ENCODE measurements at regions not wholly inside any gene's neighbourhood (a gene's known extent, or its start where the extent isn't known, plus 50 kb on each side); places are given as distances from the start of the nearest gene placed in this dataset.

GRCh38 chr2:104932243-104932642 lies 78.3 kb downstream of the POU3F3 start:
- intact Hi-C loops (cut with micrococcal nuclease) = no loop called here
- no peak overlapping the region for H3K27ac Mint-ChIP-seq
- Histone ChIP-seq H3K9ac (ENCODE audit: low read length) (no peak overlapping the region), H3K79me2 (ENCODE audit: control insufficient read depth, insufficient read depth, low read length) (no peaks in the 10 kb centered on the region), H3K27me3 (replicated peaks in 1 of 4; ENCODE audit: control extremely low read depth in 1 of 4, control insufficient read depth in 3 of 4, insufficient read depth in 4 of 4, low read length in 3 of 4) (peaks cover 0 to 6% (median 0%) of the 10 kb centered on the region in 4 experiments), H4K20me1 (ENCODE audit: control insufficient read depth, insufficient read depth, low read length, poor library complexity, severe bottlenecking) (no peaks in the 10 kb centered on the region), H3K9me3 (ENCODE audit: control extremely low read depth in 1 of 3, control insufficient read depth in 2 of 3, insufficient read depth in 1 of 3, low read length in 2 of 3) (no peaks in the 10 kb centered on the region), H3K4me2 (replicated peaks; ENCODE audit: low read depth, low read length, poor library complexity, severe bottlenecking) (no peak overlapping the region), H3K36me3 (replicated peaks in 1 of 2; ENCODE audit: control extremely low read depth in 1 of 2, control insufficient read depth in 1 of 2, extremely low read depth in 1 of 2, insufficient read depth in 2 of 2, low read length in 1 of 2) (no peaks in the 10 kb centered on the region), H3K4me1 (ENCODE audit: control insufficient read depth in 2 of 2, insufficient read depth in 2 of 2, low read length in 2 of 2) (no peaks in the 10 kb centered on the region), H3K4me3 (ENCODE audit: control extremely low read depth in 1 of 5, extremely low read depth in 1 of 5, insufficient read depth in 1 of 5, low read depth in 2 of 5, low read length in 4 of 5) (no peak overlapping the region), H2AFZ (ENCODE audit: insufficient read depth, low read depth, low read length, poor library complexity, severe bottlenecking) (no peak overlapping the region), H3K27ac (ENCODE audit: low read length in 2 of 2) (no peak overlapping the region)
- no peaks in the 10 kb centered on the region for H3K4me1 Mint-ChIP-seq
- DNase-seq (no peak), ATAC-seq (ENCODE audit: low read depth) (no peak)
- TF ChIP-seq, protein P1, sequence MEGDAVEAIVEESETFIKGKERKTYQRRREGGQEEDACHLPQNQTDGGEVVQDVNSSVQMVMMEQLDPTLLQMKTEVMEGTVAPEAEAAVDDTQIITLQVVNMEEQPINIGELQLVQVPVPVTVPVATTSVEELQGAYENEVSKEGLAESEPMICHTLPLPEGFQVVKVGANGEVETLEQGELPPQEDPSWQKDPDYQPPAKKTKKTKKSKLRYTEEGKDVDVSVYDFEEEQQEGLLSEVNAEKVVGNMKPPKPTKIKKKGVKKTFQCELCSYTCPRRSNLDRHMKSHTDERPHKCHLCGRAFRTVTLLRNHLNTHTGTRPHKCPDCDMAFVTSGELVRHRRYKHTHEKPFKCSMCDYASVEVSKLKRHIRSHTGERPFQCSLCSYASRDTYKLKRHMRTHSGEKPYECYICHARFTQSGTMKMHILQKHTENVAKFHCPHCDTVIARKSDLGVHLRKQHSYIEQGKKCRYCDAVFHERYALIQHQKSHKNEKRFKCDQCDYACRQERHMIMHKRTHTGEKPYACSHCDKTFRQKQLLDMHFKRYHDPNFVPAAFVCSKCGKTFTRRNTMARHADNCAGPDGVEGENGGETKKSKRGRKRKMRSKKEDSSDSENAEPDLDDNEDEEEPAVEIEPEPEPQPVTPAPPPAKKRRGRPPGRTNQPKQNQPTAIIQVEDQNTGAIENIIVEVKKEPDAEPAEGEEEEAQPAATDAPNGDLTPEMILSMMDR (IDR thresholded peaks at IDR 0.05) = no peak
- no peak for TF ChIP-seq EZH2 (IDR thresholded peaks at IDR 0.05; ENCODE audit: borderline replicate concordance, insufficient read depth, low read depth, low read length, poor library complexity, severe bottlenecking)
- no CpG with 5 or more reads among the region's 4 CpGs for WGBS (ENCODE audit: insufficient coverage)
- no peak overlapping the region for H3K4me3 Mint-ChIP-seq
- ChIA-PET POLR2A (no interaction called here), CTCF (no interaction called here)
- peaks cover 5% of the 10 kb centered on the region for H3K27me3 Mint-ChIP-seq
- no peaks in the 10 kb centered on the region for H3K9me3 Mint-ChIP-seq (ENCODE audit: insufficient read depth)

DNA sequence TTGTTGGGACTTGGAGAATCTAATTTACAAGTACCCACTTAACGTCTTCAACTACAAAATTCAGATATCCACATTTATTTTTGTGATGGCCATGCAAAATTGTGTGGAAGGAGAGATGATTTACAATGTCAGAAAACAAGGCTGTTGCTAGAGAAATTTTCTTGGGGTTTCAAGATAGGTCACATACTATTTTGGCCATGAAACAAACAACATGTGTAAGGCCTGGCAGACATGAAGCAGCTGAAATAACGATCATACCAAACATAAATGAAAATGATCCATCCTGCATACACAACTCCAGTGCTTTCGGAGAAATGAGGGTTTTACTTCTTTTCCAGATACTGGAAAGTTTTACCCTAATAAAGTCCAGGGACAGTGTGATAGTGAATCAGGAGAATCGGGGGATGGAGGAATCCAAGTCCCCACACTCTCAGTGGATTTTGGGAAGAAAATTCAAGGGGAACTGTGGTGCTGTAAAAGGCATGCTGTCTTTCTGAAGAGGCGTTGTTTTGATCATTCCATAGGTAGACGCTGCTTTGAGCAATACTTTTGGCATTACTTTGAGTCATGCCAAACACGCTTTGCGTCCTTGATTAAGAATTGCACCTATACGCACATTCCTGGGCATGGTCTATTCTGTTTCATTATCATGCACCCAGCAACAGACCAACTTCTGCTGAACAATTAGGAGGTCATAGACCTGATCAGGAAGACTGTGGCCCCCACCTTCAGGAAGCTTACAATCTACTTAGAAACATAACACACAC lies 79.4 kb downstream of the POU3F3 start:
- H3K4me3 ChIP-seq (ENCODE audit: control extremely low read depth in 1 of 5, extremely low read depth in 1 of 5, insufficient read depth in 1 of 5, low read depth in 2 of 5, low read length in 4 of 5) = no peak overlapping the region
- peaks cover 0 to 6% (median 0%) of the 10 kb centered on the region in 4 experiments for H3K27me3 ChIP-seq (replicated peaks in 1 of 4; ENCODE audit: control extremely low read depth in 1 of 4, control insufficient read depth in 3 of 4, insufficient read depth in 4 of 4, low read length in 3 of 4)
- WGBS (ENCODE audit: insufficient coverage) = 100% methylated on average over 5 of the region's 9 CpGs
- POLR2A ChIA-PET = no interaction called here
- H3K9ac ChIP-seq (ENCODE audit: low read length) = no peak overlapping the region
- peaks cover 8% of the 10 kb centered on the region for H3K4me1 Mint-ChIP-seq
- H3K79me2 ChIP-seq (ENCODE audit: control insufficient read depth, insufficient read depth, low read length) = no peaks in the 10 kb centered on the region
- H3K4me2 ChIP-seq (replicated peaks; ENCODE audit: low read depth, low read length, poor library complexity, severe bottlenecking) = no peak overlapping the region
- no peaks in the 10 kb centered on the region for H4K20me1 ChIP-seq (ENCODE audit: control insufficient read depth, insufficient read depth, low read length, poor library complexity, severe bottlenecking)
- DNase-seq = no peak
- CTCF ChIA-PET = interaction anchor here (1.1 kb wide), 1 partner anchor 44 kb away, joined by 3 read pairs; no protein-coding TSS in a partner anchor
- no peaks in the 10 kb centered on the region for H3K9me3 Mint-ChIP-seq (ENCODE audit: insufficient read depth)
- H3K27ac Mint-ChIP-seq = no peak overlapping the region
- H3K4me1 ChIP-seq (ENCODE audit: control insufficient read depth in 2 of 2, insufficient read depth in 2 of 2, low read length in 2 of 2) = peaks cover under 1 to 4% of the 10 kb centered on the region in 2 donors
- no peaks in the 10 kb centered on the region for H3K36me3 ChIP-seq (replicated peaks in 1 of 2; ENCODE audit: control extremely low read depth in 1 of 2, control insufficient read depth in 1 of 2, extremely low read depth in 1 of 2, insufficient read depth in 2 of 2, low read length in 1 of 2)
- no peak for ATAC-seq (ENCODE audit: low read depth)
- H2AFZ ChIP-seq (ENCODE audit: insufficient read depth, low read depth, low read length, poor library complexity, severe bottlenecking) = no peak overlapping the region
- TF ChIP-seq, protein P1 (IDR thresholded peaks at IDR 0.05) = no peak
- TF ChIP-seq EZH2 (IDR thresholded peaks at IDR 0.05; ENCODE audit: borderline replicate concordance, insufficient read depth, low read depth, low read length, poor library complexity, severe bottlenecking) = no peak
- no peaks in the 10 kb centered on the region for H3K9me3 ChIP-seq (ENCODE audit: control extremely low read depth in 1 of 3, control insufficient read depth in 2 of 3, insufficient read depth in 1 of 3, low read length in 2 of 3)
- peaks cover 5% of the 10 kb centered on the region for H3K27me3 Mint-ChIP-seq
- intact Hi-C loops (cut with micrococcal nuclease) = no loop called here
- H3K27ac ChIP-seq (ENCODE audit: low read length in 2 of 2) = no peak overlapping the region
- H3K4me3 Mint-ChIP-seq = no peak overlapping the region
